Body of pancreas (tissue), 4 donors: ENCODE measurements at regions not wholly inside any gene's neighbourhood (a gene's known extent, or its start where the extent isn't known, plus 50 kb on each side); places are given as distances from the start of the nearest gene placed in this dataset.

ENCODE experiments used
- CTCF ChIP-seq, 7 experiments: fragments of 450-650 bp in 4 of 7; fragments of 200-600 bp in 3 of 7; sonication (generic) in 3 of 7; IDR thresholded peaks; one replicate each; pipeline ENCODE4 v1.5.1; 2016 to 2019; ENCODE audit warnings: antibody characterized with exemption in 7 of 7
- POLR2A ChIP-seq, 3 donors: fragments of 450-650 bp; IDR thresholded peaks; one replicate each; pipeline ENCODE4 v1.6.1; 2016; ENCODE audit warnings: antibody characterized with exemption in 3 of 3, mild to moderate bottlenecking in 2 of 3

- TF ChIP-seq CTCF (IDR thresholded peaks at IDR 0.05) (no peak), POLR2A (IDR thresholded peaks at IDR 0.05) (no peak)
Measured at GRCh38 chr20:19808498-19808897, 50.4 kb downstream of the RIN2 start.
